ENCODE measurements at regions not wholly inside any gene's neighbourhood (a gene's known extent, or its start where the extent isn't known, plus 50 kb on each side); places are given as distances from the start of the nearest gene placed in this dataset.

DNA sequence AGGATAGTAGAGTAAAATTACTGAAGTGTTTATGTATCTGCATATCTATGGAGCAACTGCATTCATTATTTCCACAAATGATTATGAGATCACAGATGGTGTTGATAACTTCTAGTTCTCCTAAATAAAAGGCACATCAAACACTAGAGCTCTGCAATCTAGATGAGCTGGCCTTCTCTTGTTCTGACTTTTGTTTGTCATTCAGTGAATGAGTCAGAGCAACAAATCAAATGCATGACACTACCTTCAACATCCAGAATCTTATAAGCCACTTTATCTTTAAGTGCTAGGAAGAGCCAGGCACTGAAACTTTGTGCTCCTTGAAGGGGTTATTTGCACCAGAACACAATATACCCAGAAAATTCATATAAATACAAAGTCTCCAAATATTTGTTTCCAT lies 456.0 kb downstream of the PCDH17 start:
- DNase-seq (ENCODE audit: insufficient read length, low spot score) (no peak), FAIRE-seq (no peak)
- TF ChIP-seq, protein P1, sequence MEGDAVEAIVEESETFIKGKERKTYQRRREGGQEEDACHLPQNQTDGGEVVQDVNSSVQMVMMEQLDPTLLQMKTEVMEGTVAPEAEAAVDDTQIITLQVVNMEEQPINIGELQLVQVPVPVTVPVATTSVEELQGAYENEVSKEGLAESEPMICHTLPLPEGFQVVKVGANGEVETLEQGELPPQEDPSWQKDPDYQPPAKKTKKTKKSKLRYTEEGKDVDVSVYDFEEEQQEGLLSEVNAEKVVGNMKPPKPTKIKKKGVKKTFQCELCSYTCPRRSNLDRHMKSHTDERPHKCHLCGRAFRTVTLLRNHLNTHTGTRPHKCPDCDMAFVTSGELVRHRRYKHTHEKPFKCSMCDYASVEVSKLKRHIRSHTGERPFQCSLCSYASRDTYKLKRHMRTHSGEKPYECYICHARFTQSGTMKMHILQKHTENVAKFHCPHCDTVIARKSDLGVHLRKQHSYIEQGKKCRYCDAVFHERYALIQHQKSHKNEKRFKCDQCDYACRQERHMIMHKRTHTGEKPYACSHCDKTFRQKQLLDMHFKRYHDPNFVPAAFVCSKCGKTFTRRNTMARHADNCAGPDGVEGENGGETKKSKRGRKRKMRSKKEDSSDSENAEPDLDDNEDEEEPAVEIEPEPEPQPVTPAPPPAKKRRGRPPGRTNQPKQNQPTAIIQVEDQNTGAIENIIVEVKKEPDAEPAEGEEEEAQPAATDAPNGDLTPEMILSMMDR (IDR thresholded peaks at IDR 0.05; ENCODE audit: insufficient read depth, missing control alignments), result no peak

DNA sequence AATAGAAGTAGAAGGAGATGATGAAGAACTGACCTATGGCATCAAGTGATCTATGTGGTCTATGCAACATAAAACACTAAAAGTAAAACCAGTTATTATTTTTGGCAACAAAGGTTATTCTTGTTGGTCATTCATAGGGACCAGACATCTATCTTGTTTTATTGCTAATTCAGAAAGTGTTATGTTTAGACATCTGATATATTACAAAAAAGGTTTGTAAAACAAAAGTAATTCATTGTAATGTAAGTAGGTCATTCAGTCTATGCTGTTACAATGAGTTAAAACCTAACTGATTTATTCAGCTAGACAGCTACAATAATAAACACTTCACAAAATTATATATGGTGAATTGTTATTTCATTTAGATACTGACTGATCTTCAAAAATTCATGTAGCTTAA lies 461.9 kb downstream of the PCDH17 start:
- TF ChIP-seq, protein P1 (IDR thresholded peaks at IDR 0.05; ENCODE audit: insufficient read depth, missing control alignments), result no peak

DNA sequence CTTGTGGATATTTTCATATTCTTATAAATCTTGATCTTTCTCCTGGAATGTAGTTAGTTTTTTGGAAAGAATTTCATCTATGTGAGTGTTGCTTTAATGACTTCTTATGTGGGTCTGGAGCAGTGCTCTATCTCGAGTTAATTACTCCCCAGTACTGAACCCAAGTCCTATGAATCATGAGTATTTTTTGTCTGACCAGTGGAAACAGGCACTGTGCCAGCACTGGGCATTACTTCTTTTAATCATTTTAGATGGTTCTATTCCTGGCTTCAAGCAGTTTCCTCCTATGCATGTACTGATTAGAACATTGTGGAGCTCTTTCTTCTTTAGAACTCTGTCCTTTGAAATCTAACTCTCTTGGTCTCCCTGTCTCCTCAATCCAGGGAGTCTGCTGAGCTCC lies 466.3 kb downstream of the PCDH17 start:
- TF ChIP-seq, protein P1 (IDR thresholded peaks at IDR 0.05; ENCODE audit: insufficient read depth, missing control alignments), result no peak

More for the DNA sequence above, 461.9 kb downstream of the PCDH17 start:
- no peak for FAIRE-seq
- no peak for DNase-seq (ENCODE audit: insufficient read length, low spot score)

DNA sequence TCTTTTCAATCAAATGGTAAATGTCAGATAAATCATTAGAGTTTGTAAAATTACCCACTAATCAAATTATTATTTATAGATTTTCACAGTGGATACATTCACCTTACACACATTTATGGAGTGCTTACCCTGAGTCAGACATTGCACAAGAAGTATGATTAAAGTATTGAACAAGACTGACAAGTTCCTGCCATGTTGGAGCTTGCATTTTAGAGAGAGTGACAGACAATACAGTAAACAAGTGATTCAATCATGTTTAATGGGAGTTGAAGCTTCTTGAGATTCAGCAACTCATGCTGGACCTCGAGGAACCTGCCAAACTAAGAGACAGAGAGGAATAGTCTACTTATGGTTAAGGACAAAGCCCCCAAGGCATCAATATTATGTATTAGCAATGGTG lies 487.8 kb downstream of the PCDH17 start:
- FAIRE-seq (no peak), DNase-seq (ENCODE audit: insufficient read length, low spot score) (no peak)
- TF ChIP-seq, protein P1 (IDR thresholded peaks at IDR 0.05; ENCODE audit: insufficient read depth, missing control alignments), result no peak

More for the DNA sequence above, 466.3 kb downstream of the PCDH17 start:
- DNase-seq (ENCODE audit: insufficient read length, low spot score) (no peak), FAIRE-seq (no peak)

DNA sequence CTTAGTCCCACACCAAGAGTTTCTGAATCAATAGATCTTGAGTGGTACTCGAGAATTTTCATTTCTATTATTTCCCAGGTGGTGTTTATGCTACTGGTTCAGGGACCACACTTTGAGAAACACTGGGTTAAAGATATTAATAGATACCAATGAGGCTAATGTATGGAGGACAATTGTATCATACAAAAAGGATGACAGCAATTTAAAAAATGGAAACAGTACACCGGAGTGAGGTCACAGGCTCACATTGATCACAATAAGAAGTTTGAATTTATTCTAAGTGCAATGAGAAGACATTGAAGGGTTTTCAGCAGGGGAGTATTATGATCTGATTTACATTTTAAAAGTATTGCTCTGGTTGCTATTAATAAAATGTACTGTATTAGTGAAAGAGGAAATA lies 488.3 kb downstream of the PCDH17 start:
- TF ChIP-seq, protein P1 (IDR thresholded peaks at IDR 0.05; ENCODE audit: insufficient read depth, missing control alignments), result no peak
- FAIRE-seq, result no peak

DNA sequence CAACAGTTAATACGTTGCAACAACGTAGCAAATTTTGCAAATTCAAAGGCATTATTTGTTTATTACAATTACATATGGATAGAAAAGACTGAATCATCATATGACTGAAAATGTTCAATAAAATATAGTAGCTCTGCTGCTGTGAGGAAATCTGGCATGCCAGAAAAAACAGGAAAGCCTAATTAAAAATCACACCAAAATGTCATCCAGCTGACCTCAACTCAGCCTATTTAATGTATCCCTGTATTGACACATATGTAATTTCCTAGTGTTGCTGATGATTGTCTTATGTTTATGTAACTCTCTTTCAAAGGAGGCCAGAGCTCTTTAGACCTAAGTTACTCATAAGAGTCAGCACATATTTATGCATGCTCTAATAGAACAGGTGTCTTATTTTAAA lies 495.0 kb downstream of the PCDH17 start:
- FAIRE-seq (no peak), DNase-seq (ENCODE audit: insufficient read length, low spot score) (no peak)
- TF ChIP-seq, protein P1 (IDR thresholded peaks at IDR 0.05; ENCODE audit: insufficient read depth, missing control alignments), result no peak

More for the DNA sequence above, 488.3 kb downstream of the PCDH17 start:
- no peak for DNase-seq (ENCODE audit: insufficient read length, low spot score)

DNA sequence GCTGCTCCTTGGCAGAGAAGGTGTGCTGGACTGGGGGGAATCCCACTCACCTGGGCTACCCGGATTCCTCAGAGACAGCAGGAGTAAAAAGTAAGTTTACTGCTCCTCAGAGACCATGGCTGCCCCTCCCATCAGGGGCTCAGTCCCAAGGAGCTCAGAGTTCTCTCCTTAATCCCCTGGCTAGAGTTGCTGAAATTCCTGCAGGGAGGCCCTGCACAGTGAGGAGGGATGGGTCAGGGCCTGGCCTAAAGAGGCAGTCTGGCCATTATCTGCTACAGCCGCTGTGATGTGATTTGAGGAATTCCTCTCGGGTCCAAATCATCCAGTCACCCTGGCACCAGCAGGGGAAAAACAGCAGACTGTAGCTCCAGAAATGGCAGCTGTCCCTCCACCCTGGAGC lies 502.5 kb downstream of the PCDH17 start:
- DNase-seq (ENCODE audit: insufficient read length, low spot score), result no peak
- FAIRE-seq, result no peak
- TF ChIP-seq, protein P1 (IDR thresholded peaks at IDR 0.05; ENCODE audit: insufficient read depth, missing control alignments), result no peak
